ENCODE measurements at regions not wholly inside any gene's neighbourhood (a gene's known extent, or its start where the extent isn't known, plus 50 kb on each side); places are given as distances from the start of the nearest gene placed in this dataset.
"Not testable (repeated sequence)": the region's sequence is repeated elsewhere in the genome, so short reads cannot be mapped to it uniquely, and the experiment has no call there.

GRCh38 chr2:77592955-77593354, 70.8 kb upstream of the LRRTM4 start:
- H3K14ac ChIP-seq (ENCODE audit: low read length); H2BK5ac ChIP-seq (ENCODE audit: low read length); H3K4me2 ChIP-seq (ENCODE audit: insufficient read depth, low read length, poor library complexity, severe bottlenecking); H3K36me3 ChIP-seq (replicated peaks in 1 of 2; ENCODE audit: control insufficient read depth in 2 of 2, insufficient read depth in 2 of 2, low read length in 2 of 2); H2BK15ac ChIP-seq (ENCODE audit: low read length); H3K27ac ChIP-seq (replicated peaks; ENCODE audit: low read length); H3K23ac ChIP-seq (ENCODE audit: low read depth, low read length, poor library complexity); H3K4ac ChIP-seq (ENCODE audit: low read length); H3K79me1 ChIP-seq (ENCODE audit: low read depth, low read length); H3K4me3 ChIP-seq (ENCODE audit: low read length in 2 of 2); H3K27me3 ChIP-seq (ENCODE audit: control insufficient read depth in 3 of 3, insufficient read depth in 3 of 3, low read depth in 1 of 3, low read length in 3 of 3); H2BK120ac ChIP-seq (ENCODE audit: low read depth, low read length); H3K9me3 ChIP-seq (replicated peaks in 1 of 2; ENCODE audit: control insufficient read depth in 2 of 2, insufficient read depth in 1 of 2, low read depth in 1 of 2, low read length in 2 of 2); H3K4me1 ChIP-seq (ENCODE audit: control insufficient read depth in 2 of 2, insufficient read depth in 1 of 2, low read depth in 1 of 2, low read length in 2 of 2); H2AK5ac ChIP-seq (ENCODE audit: low read depth, low read length); DNase-seq (ENCODE audit: low spot score); H4K8ac ChIP-seq (ENCODE audit: low read depth, low read length); H3K9ac ChIP-seq (ENCODE audit: low read depth, low read length, poor library complexity); H4K91ac ChIP-seq (ENCODE audit: low read depth, low read length, poor library complexity); H2BK12ac ChIP-seq (ENCODE audit: low read length); H3K18ac ChIP-seq (ENCODE audit: low read length): not testable (repeated sequence)
- WGBS, 2 donors (ENCODE audit: extremely low coverage in 2 of 2, insufficient read length in 2 of 2, insufficient replicate concordance in 1 of 2): no CpG with 5 or more reads among the region's 24 CpGs
- H2AFZ ChIP-seq (ENCODE audit: low read length): peak overlapping the region; percentile 72

- Histone ChIP-seq H2BK15ac (ENCODE audit: low read length) (no peak overlapping the region), H4K8ac (ENCODE audit: low read depth, low read length) (no peak overlapping the region), H2AFZ (ENCODE audit: low read length) (no peak overlapping the region), H3K9me3 (replicated peaks in 1 of 2; ENCODE audit: control insufficient read depth in 2 of 2, insufficient read depth in 1 of 2, low read depth in 1 of 2, low read length in 2 of 2) (no peaks in the 10 kb centered on the region), H3K4ac (ENCODE audit: low read length) (no peak overlapping the region), H3K18ac (ENCODE audit: low read length) (no peak overlapping the region), H4K91ac (ENCODE audit: low read depth, low read length, poor library complexity) (no peak overlapping the region), H2BK12ac (ENCODE audit: low read length) (no peak overlapping the region), H3K9ac (ENCODE audit: low read depth, low read length, poor library complexity) (no peak overlapping the region), H2AK5ac (ENCODE audit: low read depth, low read length) (no peak overlapping the region), H3K23ac (ENCODE audit: low read depth, low read length, poor library complexity) (no peak overlapping the region), H3K14ac (ENCODE audit: low read length) (no peak overlapping the region), H2BK120ac (ENCODE audit: low read depth, low read length) (no peak overlapping the region), H2BK5ac (ENCODE audit: low read length) (no peak overlapping the region), H3K36me3 (replicated peaks in 1 of 2; ENCODE audit: control insufficient read depth in 2 of 2, insufficient read depth in 2 of 2, low read length in 2 of 2) (no peaks in the 10 kb centered on the region), H3K4me2 (ENCODE audit: insufficient read depth, low read length, poor library complexity, severe bottlenecking) (no peak overlapping the region), H3K27ac (replicated peaks; ENCODE audit: low read length) (no peak overlapping the region), H3K4me3 (ENCODE audit: low read length in 2 of 2) (no peak overlapping the region), H3K4me1 (ENCODE audit: control insufficient read depth in 2 of 2, insufficient read depth in 1 of 2, low read depth in 1 of 2, low read length in 2 of 2) (no peaks in the 10 kb centered on the region), H3K79me1 (ENCODE audit: low read depth, low read length) (no peaks in the 10 kb centered on the region), H3K27me3 (ENCODE audit: control insufficient read depth in 3 of 3, insufficient read depth in 3 of 3, low read depth in 1 of 3, low read length in 3 of 3) (no peaks in the 10 kb centered on the region)
- no peak for DNase-seq (ENCODE audit: low spot score)
- no CpG with 5 or more reads among the region's 1 CpG for WGBS, 2 donors (ENCODE audit: extremely low coverage in 2 of 2, insufficient read length in 2 of 2, insufficient replicate concordance in 1 of 2)
Observed at GRCh38 chr2:77602771-77603170, 80.6 kb upstream of the LRRTM4 start.

GRCh38 chr2:77604953-77605929, 83.1 kb upstream of the LRRTM4 start:
- H4K91ac ChIP-seq (ENCODE audit: low read depth, low read length, poor library complexity): no peak overlapping the region
- H3K18ac ChIP-seq (ENCODE audit: low read length): no peak overlapping the region
- H2BK15ac ChIP-seq (ENCODE audit: low read length): no peak overlapping the region
- DNase-seq (ENCODE audit: low spot score): no peak
- no peak overlapping the region for H2BK120ac ChIP-seq (ENCODE audit: low read depth, low read length)
- H3K9me3 ChIP-seq (replicated peaks in 1 of 2; ENCODE audit: control insufficient read depth in 2 of 2, insufficient read depth in 1 of 2, low read depth in 1 of 2, low read length in 2 of 2): peaks cover 0 to 2% of the 10 kb centered on the region in 2 donors
- no peak overlapping the region for H3K14ac ChIP-seq (ENCODE audit: low read length)
- no peak overlapping the region for H3K4me3 ChIP-seq (ENCODE audit: low read length in 2 of 2)
- H3K4me1 ChIP-seq (ENCODE audit: control insufficient read depth in 2 of 2, insufficient read depth in 1 of 2, low read depth in 1 of 2, low read length in 2 of 2): no peaks in the 10 kb centered on the region
- no peak overlapping the region for H2AK5ac ChIP-seq (ENCODE audit: low read depth, low read length)
- no peaks in the 10 kb centered on the region for H3K79me1 ChIP-seq (ENCODE audit: low read depth, low read length)
- no peak overlapping the region for H2BK12ac ChIP-seq (ENCODE audit: low read length)
- H3K36me3 ChIP-seq (replicated peaks in 1 of 2; ENCODE audit: control insufficient read depth in 2 of 2, insufficient read depth in 2 of 2, low read length in 2 of 2): no peaks in the 10 kb centered on the region
- WGBS, 2 donors (ENCODE audit: extremely low coverage in 2 of 2, insufficient read length in 2 of 2, insufficient replicate concordance in 1 of 2): no CpG with 5 or more reads among the region's 3 CpGs
- H3K27ac ChIP-seq (replicated peaks; ENCODE audit: low read length): no peak overlapping the region
- H3K27me3 ChIP-seq (ENCODE audit: control insufficient read depth in 3 of 3, insufficient read depth in 3 of 3, low read depth in 1 of 3, low read length in 3 of 3): no peaks in the 10 kb centered on the region
- no peak overlapping the region for H4K8ac ChIP-seq (ENCODE audit: low read depth, low read length)
- no peak overlapping the region for H2BK5ac ChIP-seq (ENCODE audit: low read length)
- H2AFZ ChIP-seq (ENCODE audit: low read length): no peak overlapping the region
- no peak overlapping the region for H3K4me2 ChIP-seq (ENCODE audit: insufficient read depth, low read length, poor library complexity, severe bottlenecking)
- H3K9ac ChIP-seq (ENCODE audit: low read depth, low read length, poor library complexity): no peak overlapping the region
- no peak overlapping the region for H3K4ac ChIP-seq (ENCODE audit: low read length)
- H3K23ac ChIP-seq (ENCODE audit: low read depth, low read length, poor library complexity): no peak overlapping the region

GRCh38 chr2:77608510-77608909, 86.3 kb upstream of the LRRTM4 start:
- H3K79me1 ChIP-seq (ENCODE audit: low read depth, low read length): no peaks in the 10 kb centered on the region
- H2BK5ac ChIP-seq (ENCODE audit: low read length): no peak overlapping the region
- H3K9me3 ChIP-seq (replicated peaks in 1 of 2; ENCODE audit: control insufficient read depth in 2 of 2, insufficient read depth in 1 of 2, low read depth in 1 of 2, low read length in 2 of 2): peaks cover 0 to 7% of the 10 kb centered on the region in 2 donors
- no peak overlapping the region for H4K91ac ChIP-seq (ENCODE audit: low read depth, low read length, poor library complexity)
- no peak overlapping the region for H2AK5ac ChIP-seq (ENCODE audit: low read depth, low read length)
- H3K4me3 ChIP-seq (ENCODE audit: low read length in 2 of 2): no peak overlapping the region
- H3K4ac ChIP-seq (ENCODE audit: low read length): no peak overlapping the region
- H3K4me1 ChIP-seq (ENCODE audit: control insufficient read depth in 2 of 2, insufficient read depth in 1 of 2, low read depth in 1 of 2, low read length in 2 of 2): no peaks in the 10 kb centered on the region
- no peak overlapping the region for H2AFZ ChIP-seq (ENCODE audit: low read length)
- H3K27me3 ChIP-seq (ENCODE audit: control insufficient read depth in 3 of 3, insufficient read depth in 3 of 3, low read depth in 1 of 3, low read length in 3 of 3): no peaks in the 10 kb centered on the region
- DNase-seq (ENCODE audit: low spot score): no peak
- H3K23ac ChIP-seq (ENCODE audit: low read depth, low read length, poor library complexity): no peak overlapping the region
- no peak overlapping the region for H2BK15ac ChIP-seq (ENCODE audit: low read length)
- no peak overlapping the region for H3K9ac ChIP-seq (ENCODE audit: low read depth, low read length, poor library complexity)
- H2BK12ac ChIP-seq (ENCODE audit: low read length): no peak overlapping the region
- H3K27ac ChIP-seq (replicated peaks; ENCODE audit: low read length): no peak overlapping the region
- no peak overlapping the region for H2BK120ac ChIP-seq (ENCODE audit: low read depth, low read length)
- no peak overlapping the region for H3K14ac ChIP-seq (ENCODE audit: low read length)
- H3K18ac ChIP-seq (ENCODE audit: low read length): no peak overlapping the region
- H3K36me3 ChIP-seq (replicated peaks in 1 of 2; ENCODE audit: control insufficient read depth in 2 of 2, insufficient read depth in 2 of 2, low read length in 2 of 2): no peaks in the 10 kb centered on the region
- H4K8ac ChIP-seq (ENCODE audit: low read depth, low read length): no peak overlapping the region
- H3K4me2 ChIP-seq (ENCODE audit: insufficient read depth, low read length, poor library complexity, severe bottlenecking): no peak overlapping the region
